SK-N-SH treated with all-trans-retinoic acid at 6 μM for 48 hours (cell line): ENCODE measurements at regions not wholly inside any gene's neighbourhood (a gene's known extent, or its start where the extent isn't known, plus 50 kb on each side); places are given as distances from the start of the nearest gene placed in this dataset.

Source experiments
- ARNTL ChIP-seq: fragments of 450-650 bp; formaldehyde crosslinking; IDR thresholded peaks from 2 replicates; pipeline ENCODE4 v1.5.0; 2020; ENCODE audit warnings: low read depth, mild to moderate bottlenecking, moderate library complexity, borderline replicate concordance
- CREB5 ChIP-seq: fragments of 250-450 bp; sonication (Bioruptor Pico); IDR thresholded peaks from 2 replicates; pipeline ENCODE4 v1.5.1; 2020; ENCODE audit warnings: low read depth, mild to moderate bottlenecking, moderate library complexity
- CSDC2 ChIP-seq: fragments of 250-450 bp; sonication (Bioruptor Pico); IDR thresholded peaks from 2 replicates; pipeline ENCODE4 v1.5.0; 2020; ENCODE audit warnings: mild to moderate bottlenecking, moderate library complexity
- ESRRG ChIP-seq: fragments of 250-450 bp; sonication (Bioruptor Pico); IDR thresholded peaks from 2 replicates; pipeline ENCODE4 v1.6.1; 2021; ENCODE audit warnings: mild to moderate bottlenecking
- GLIS3 ChIP-seq: fragments of 250-450 bp; sonication (Bioruptor Pico); IDR thresholded peaks from 2 replicates; pipeline ENCODE4 v1.5.0; 2020; ENCODE audit warnings: mild to moderate bottlenecking, moderate library complexity
- POU6F1 ChIP-seq: fragments of 250-450 bp; sonication (Bioruptor Pico); IDR thresholded peaks from 2 replicates; pipeline ENCODE4 v1.8.0; 2021; ENCODE audit warnings: low read depth, mild to moderate bottlenecking, moderate library complexity, borderline replicate concordance
- RARB ChIP-seq: fragments of 250-450 bp; sonication (Bioruptor Pico); IDR thresholded peaks from 2 replicates; pipeline ENCODE4 v1.8.0; 2021; ENCODE audit warnings: mild to moderate bottlenecking, moderate library complexity
- SNAI2 ChIP-seq: fragments of 250-450 bp; sonication (Bioruptor Pico); IDR thresholded peaks from 2 replicates; pipeline ENCODE4 v1.5.0; 2020; ENCODE audit warnings: mild to moderate bottlenecking, moderate library complexity
- ZC3H10 ChIP-seq: fragments of 250-450 bp; sonication (Bioruptor Pico); IDR thresholded peaks from 2 replicates; pipeline ENCODE4 v1.5.1; 2021; ENCODE audit warnings: mild to moderate bottlenecking, moderate library complexity
- ZFP3 ChIP-seq: fragments of 250-450 bp; sonication (Bioruptor Pico); IDR thresholded peaks from 2 replicates; pipeline ENCODE4 v1.5.0; 2020; ENCODE audit warnings: mild to moderate bottlenecking, moderate library complexity
- ZNF565 ChIP-seq: fragments of 450-650 bp; formaldehyde crosslinking; conservative IDR thresholded peaks from 2 replicates; pipeline ENCODE4 v1.5.0; 2020; ENCODE audit warnings: low read depth, mild to moderate bottlenecking, moderate library complexity
- TF ChIP-seq, protein P1 (sequence below): fragments of 250-450 bp; sonication (Bioruptor Pico); IDR thresholded peaks from 2 replicates; pipeline ENCODE4 v1.5.1; 2021; ENCODE audit warnings: mild to moderate bottlenecking, moderate library complexity
- TF ChIP-seq, protein P2 (sequence below): fragments of 250-450 bp; sonication (Bioruptor Pico); IDR thresholded peaks from 2 replicates; pipeline ENCODE4 v1.5.0; 2020; ENCODE audit warnings: mild to moderate bottlenecking, moderate library complexity
- TF ChIP-seq, protein P3 (sequence below): fragments of 250-450 bp; sonication (Bioruptor Pico); IDR thresholded peaks from 2 replicates; pipeline ENCODE4 v1.8.0; 2020; ENCODE audit warnings: mild to moderate bottlenecking, moderate library complexity, borderline replicate concordance

DNA sequence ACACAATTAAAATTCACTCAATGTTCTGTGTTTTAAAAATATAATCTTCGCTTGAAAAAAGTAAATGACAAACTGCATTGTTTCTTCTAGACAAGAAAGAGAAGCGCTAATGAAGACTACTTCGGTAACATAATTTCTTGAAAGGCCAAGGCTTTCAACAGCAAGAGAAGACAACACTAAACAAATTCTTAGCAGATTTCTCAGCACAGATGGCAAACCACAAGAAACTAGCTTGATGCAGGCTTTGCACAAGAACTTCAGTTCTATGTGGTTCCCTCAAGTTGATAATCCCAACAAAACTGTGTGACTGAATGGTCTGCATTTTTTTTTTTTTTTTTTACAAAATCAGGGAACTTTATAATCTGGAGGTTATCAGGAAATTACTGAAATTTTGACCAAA, 447.4 kb upstream of the NRSN1 start:
- no peak for TF ChIP-seq ESRRG (CRISPR knock-in tag)
- TF ChIP-seq GLIS3 (CRISPR knock-in tag) = no peak
- no peak for TF ChIP-seq CSDC2 (CRISPR knock-in tag)
- TF ChIP-seq, protein P1, sequence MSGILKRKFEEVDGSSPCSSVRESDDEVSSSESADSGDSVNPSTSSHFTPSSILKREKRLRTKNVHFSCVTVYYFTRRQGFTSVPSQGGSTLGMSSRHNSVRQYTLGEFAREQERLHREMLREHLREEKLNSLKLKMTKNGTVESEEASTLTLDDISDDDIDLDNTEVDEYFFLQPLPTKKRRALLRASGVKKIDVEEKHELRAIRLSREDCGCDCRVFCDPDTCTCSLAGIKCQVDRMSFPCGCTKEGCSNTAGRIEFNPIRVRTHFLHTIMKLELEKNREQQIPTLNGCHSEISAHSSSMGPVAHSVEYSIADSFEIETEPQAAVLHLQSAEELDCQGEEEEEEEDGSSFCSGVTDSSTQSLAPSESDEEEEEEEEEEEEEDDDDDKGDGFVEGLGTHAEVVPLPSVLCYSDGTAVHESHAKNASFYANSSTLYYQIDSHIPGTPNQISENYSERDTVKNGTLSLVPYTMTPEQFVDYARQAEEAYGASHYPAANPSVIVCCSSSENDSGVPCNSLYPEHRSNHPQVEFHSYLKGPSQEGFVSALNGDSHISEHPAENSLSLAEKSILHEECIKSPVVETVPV (CRISPR knock-in tag) = no peak
- TF ChIP-seq ARNTL (CRISPR knock-in tag) = no peak
- no peak for TF ChIP-seq ZNF565
- TF ChIP-seq CREB5 (CRISPR knock-in tag) = no peak
- TF ChIP-seq POU6F1 (CRISPR knock-in tag) = no peak
- no peak for TF ChIP-seq ZC3H10 (CRISPR knock-in tag)
- no peak for TF ChIP-seq RARB (CRISPR knock-in tag)
- TF ChIP-seq, protein P2, sequence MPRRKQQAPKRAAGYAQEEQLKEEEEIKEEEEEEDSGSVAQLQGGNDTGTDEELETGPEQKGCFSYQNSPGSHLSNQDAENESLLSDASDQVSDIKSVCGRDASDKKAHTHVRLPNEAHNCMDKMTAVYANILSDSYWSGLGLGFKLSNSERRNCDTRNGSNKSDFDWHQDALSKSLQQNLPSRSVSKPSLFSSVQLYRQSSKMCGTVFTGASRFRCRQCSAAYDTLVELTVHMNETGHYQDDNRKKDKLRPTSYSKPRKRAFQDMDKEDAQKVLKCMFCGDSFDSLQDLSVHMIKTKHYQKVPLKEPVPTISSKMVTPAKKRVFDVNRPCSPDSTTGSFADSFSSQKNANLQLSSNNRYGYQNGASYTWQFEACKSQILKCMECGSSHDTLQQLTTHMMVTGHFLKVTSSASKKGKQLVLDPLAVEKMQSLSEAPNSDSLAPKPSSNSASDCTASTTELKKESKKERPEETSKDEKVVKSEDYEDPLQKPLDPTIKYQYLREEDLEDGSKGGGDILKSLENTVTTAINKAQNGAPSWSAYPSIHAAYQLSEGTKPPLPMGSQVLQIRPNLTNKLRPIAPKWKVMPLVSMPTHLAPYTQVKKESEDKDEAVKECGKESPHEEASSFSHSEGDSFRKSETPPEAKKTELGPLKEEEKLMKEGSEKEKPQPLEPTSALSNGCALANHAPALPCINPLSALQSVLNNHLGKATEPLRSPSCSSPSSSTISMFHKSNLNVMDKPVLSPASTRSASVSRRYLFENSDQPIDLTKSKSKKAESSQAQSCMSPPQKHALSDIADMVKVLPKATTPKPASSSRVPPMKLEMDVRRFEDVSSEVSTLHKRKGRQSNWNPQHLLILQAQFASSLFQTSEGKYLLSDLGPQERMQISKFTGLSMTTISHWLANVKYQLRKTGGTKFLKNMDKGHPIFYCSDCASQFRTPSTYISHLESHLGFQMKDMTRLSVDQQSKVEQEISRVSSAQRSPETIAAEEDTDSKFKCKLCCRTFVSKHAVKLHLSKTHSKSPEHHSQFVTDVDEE (CRISPR knock-in tag) = no peak
- no peak for TF ChIP-seq ZFP3 (CRISPR knock-in tag)
- TF ChIP-seq, protein P3, sequence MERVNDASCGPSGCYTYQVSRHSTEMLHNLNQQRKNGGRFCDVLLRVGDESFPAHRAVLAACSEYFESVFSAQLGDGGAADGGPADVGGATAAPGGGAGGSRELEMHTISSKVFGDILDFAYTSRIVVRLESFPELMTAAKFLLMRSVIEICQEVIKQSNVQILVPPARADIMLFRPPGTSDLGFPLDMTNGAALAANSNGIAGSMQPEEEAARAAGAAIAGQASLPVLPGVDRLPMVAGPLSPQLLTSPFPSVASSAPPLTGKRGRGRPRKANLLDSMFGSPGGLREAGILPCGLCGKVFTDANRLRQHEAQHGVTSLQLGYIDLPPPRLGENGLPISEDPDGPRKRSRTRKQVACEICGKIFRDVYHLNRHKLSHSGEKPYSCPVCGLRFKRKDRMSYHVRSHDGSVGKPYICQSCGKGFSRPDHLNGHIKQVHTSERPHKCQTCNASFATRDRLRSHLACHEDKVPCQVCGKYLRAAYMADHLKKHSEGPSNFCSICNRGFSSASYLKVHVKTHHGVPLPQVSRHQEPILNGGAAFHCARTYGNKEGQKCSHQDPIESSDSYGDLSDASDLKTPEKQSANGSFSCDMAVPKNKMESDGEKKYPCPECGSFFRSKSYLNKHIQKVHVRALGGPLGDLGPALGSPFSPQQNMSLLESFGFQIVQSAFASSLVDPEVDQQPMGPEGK (CRISPR knock-in tag) = no peak
- TF ChIP-seq SNAI2 (CRISPR knock-in tag) = no peak
